ENCODE measurements at regions not wholly inside any gene's neighbourhood (a gene's known extent, or its start where the extent isn't known, plus 50 kb on each side); places are given as distances from the start of the nearest gene placed in this dataset.

- TF ChIP-seq YY1 (IDR thresholded peaks at IDR 0.05; ENCODE audit: insufficient read depth, insufficient read length) = no peak
- TF ChIP-seq SUZ12 (IDR thresholded peaks at IDR 0.05; ENCODE audit: extremely low read depth, insufficient read depth, insufficient read length) = no peak
Measured at GRCh38 chr9:29183971-29184370, 1610.7 kb upstream of the C9orf72 start.

All from NT2/D1 (cell line).